IMR-90 (cell line): ENCODE measurements at regions not wholly inside any gene's neighbourhood (a gene's known extent, or its start where the extent isn't known, plus 50 kb on each side); places are given as distances from the start of the nearest gene placed in this dataset.

ENCODE experiments used
- ATAC-seq: fragments of 200-7000 bp; cut with Tn5 transposase; 2 replicates; pipeline ENCODE4 v1.9.1; 2020; ENCODE audit warnings: low read depth, mild to moderate bottlenecking, moderate library complexity
- BruUV-seq: library from RNA; stranded (reverse); fragments of 400-500 nt; replicated peaks from 2 replicates; lab custom pipeline; 2021; lab: Mats Ljungman, UMichigan
- CTCF ChIA-PET: fragments of 300-600 bp; formaldehyde crosslinking; extraction: SDS; loops from one replicate; lab custom pipeline; 2021; ENCODE audit warnings: antibody characterized with exemption; lab: Yijun Ruan, JAX
- POLR2A ChIA-PET: fragments of 300-600 bp; sonication (Branson Sonifier 250); formaldehyde crosslinking; loops from one replicate; lab custom pipeline; 2022; ENCODE audit warnings: antibody characterized with exemption; ENCODE audit not compliant: unreplicated experiment; lab: Charles Lee
- DNase-seq: peaks from one replicate; pipeline ENCODE4 v3.0.0; 2013
- H2AFZ ChIP-seq: replicated peaks from 2 replicates; pipeline ENCODE3; 2013; ENCODE audit warnings: low read length, mild to moderate bottlenecking; ENCODE audit not compliant: poor library complexity
- H2AK5ac ChIP-seq: 2 replicates; pipeline ENCODE4 v1.6.1; 2013; ENCODE audit warnings: low read depth, low read length, inconsistent platforms
- H2AK9ac ChIP-seq: replicated peaks from 2 replicates; pipeline ENCODE3; 2013; ENCODE audit warnings: mild to moderate bottlenecking, low read depth, low read length, moderate library complexity; ENCODE audit not compliant: poor library complexity
- H2BK120ac ChIP-seq: 2 replicates; pipeline ENCODE4 v1.6.1; 2013; ENCODE audit warnings: low read depth, low read length, inconsistent platforms
- H2BK15ac ChIP-seq: 3 replicates; pipeline ENCODE4 v1.6.1; 2013; ENCODE audit warnings: low read depth, low read length, inconsistent platforms
- H2BK20ac ChIP-seq: 2 replicates; pipeline ENCODE4 v1.6.1; 2013; ENCODE audit warnings: low read depth, mild to moderate bottlenecking, inconsistent platforms, low read length, moderate library complexity
- H2BK5ac ChIP-seq: 2 replicates; pipeline ENCODE4 v1.6.1; 2013; ENCODE audit warnings: mild to moderate bottlenecking, low read depth, low read length, inconsistent platforms; ENCODE audit not compliant: poor library complexity, severe bottlenecking
- H3K14ac ChIP-seq: replicated peaks from 2 replicates; pipeline ENCODE4 v1.6.1; 2013; ENCODE audit warnings: low read depth, low read length, inconsistent platforms
- H3K18ac ChIP-seq: 2 replicates; pipeline ENCODE4 v1.6.1; 2013; ENCODE audit warnings: low read depth, low read length, control low read depth
- H3K23ac ChIP-seq: 2 replicates; pipeline ENCODE4 v1.6.1; 2013; ENCODE audit warnings: low read depth, low read length, inconsistent platforms
- H3K27ac ChIP-seq: 2 replicates; pipeline ENCODE4 v1.5.1; 2013; ENCODE audit warnings: mild to moderate bottlenecking, control low read depth, low read length; ENCODE audit not compliant: insufficient read depth
- H3K27me3 ChIP-seq: 2 replicates; pipeline ENCODE4 v1.6.1; 2013; ENCODE audit warnings: low read length; ENCODE audit not compliant: control insufficient read depth, insufficient read depth
- H3K36me3 ChIP-seq: 2 replicates; pipeline ENCODE4 v1.6.1; 2013; ENCODE audit warnings: low read length, mixed read lengths; ENCODE audit not compliant: control insufficient read depth, insufficient read depth
- H3K4ac ChIP-seq: 2 replicates; pipeline ENCODE4 v1.6.1; 2013; ENCODE audit warnings: low read depth, low read length, inconsistent platforms
- H3K4me1 ChIP-seq: 2 replicates; pipeline ENCODE4 v1.6.1; 2013; ENCODE audit warnings: low read length, mixed read lengths; ENCODE audit not compliant: control insufficient read depth, insufficient read depth
- H3K4me2 ChIP-seq: 2 replicates; pipeline ENCODE4 v1.6.1; 2013; ENCODE audit warnings: low read depth, mild to moderate bottlenecking, control low read depth, low read length, moderate library complexity
- H3K4me3 ChIP-seq: 2 replicates; pipeline ENCODE4 v1.5.1; 2013; ENCODE audit warnings: low read depth, mild to moderate bottlenecking, control low read depth, low read length, moderate library complexity; ENCODE audit not compliant: insufficient read depth
- H3K56ac ChIP-seq: 2 replicates; pipeline ENCODE4 v1.6.1; 2013; ENCODE audit warnings: low read length, inconsistent platforms; ENCODE audit not compliant: insufficient read depth; ENCODE audit errors: extremely low read depth
- H3K79me1 ChIP-seq, 2 experiments: 2 replicates each; pipeline ENCODE4 v1.6.1; 2013; ENCODE audit warnings: low read length in 2 of 2, inconsistent platforms in 1 of 2, low read depth in 1 of 2
- H3K9ac ChIP-seq: 2 replicates; pipeline ENCODE4 v1.6.1; 2013; ENCODE audit warnings: low read depth, low read length, control low read depth
- H3K9me1 ChIP-seq: 2 replicates; pipeline ENCODE4 v1.6.1; 2013; ENCODE audit warnings: low read length, inconsistent platforms; ENCODE audit not compliant: insufficient read depth
- H3K9me3 ChIP-seq: 2 replicates; pipeline ENCODE4 v1.6.1; 2013; ENCODE audit warnings: low read length; ENCODE audit not compliant: control insufficient read depth, insufficient read depth
- H4K20me1 ChIP-seq: 2 replicates; pipeline ENCODE4 v1.6.1; 2013; ENCODE audit warnings: low read length, inconsistent platforms; ENCODE audit not compliant: insufficient read depth
- H4K5ac ChIP-seq: 2 replicates; pipeline ENCODE4 v1.6.1; 2013; ENCODE audit warnings: mild to moderate bottlenecking, low read depth, low read length, control low read depth
- H4K8ac ChIP-seq, 2 experiments: 2 replicates each; pipeline ENCODE4 v1.6.1; 2013; ENCODE audit warnings: low read depth in 2 of 2, low read length in 2 of 2, control low read depth in 1 of 2, inconsistent platforms in 1 of 2
- H4K91ac ChIP-seq: 2 replicates; pipeline ENCODE4 v1.6.1; 2013; ENCODE audit warnings: low read depth, low read length, inconsistent platforms; ENCODE audit not compliant: insufficient read depth
- CEBPB ChIP-seq: IDR thresholded peaks from 2 replicates; pipeline ENCODE4 v1.6.1; 2012; ENCODE audit warnings: low read depth, low read length, improper control_type of control experiment
- CHD1 ChIP-seq: IDR thresholded peaks from 2 replicates; pipeline ENCODE4 v1.6.1; 2012; ENCODE audit warnings: low read depth, low read length, improper control_type of control experiment
- CTCF ChIP-seq: conservative IDR thresholded peaks from 2 replicates; pipeline ENCODE4 v1.5.1; 2012; ENCODE audit warnings: mild to moderate bottlenecking, low read depth, low read length, improper control_type of control experiment
- MAFK ChIP-seq: IDR thresholded peaks from 2 replicates; pipeline ENCODE4 v1.6.1; 2012; ENCODE audit warnings: low read depth, low read length, improper control_type of control experiment
- MAZ ChIP-seq: IDR thresholded peaks from 2 replicates; pipeline ENCODE4 v1.6.1; 2012; ENCODE audit warnings: low read depth, mild to moderate bottlenecking, low read length, improper control_type of control experiment, moderate library complexity, borderline replicate concordance
- MXI1 ChIP-seq: IDR thresholded peaks from 2 replicates; pipeline ENCODE4 v1.6.1; 2012; ENCODE audit warnings: low read depth, mild to moderate bottlenecking, low read length, moderate library complexity, borderline replicate concordance
- NFE2L2 ChIP-seq: fragments of 150-350 bp; IDR thresholded peaks from 2 replicates; pipeline ENCODE4 v1.6.1; 2016; ENCODE audit warnings: low read depth, mild to moderate bottlenecking, low read length
- POLR2A ChIP-seq: IDR thresholded peaks from 2 replicates; pipeline ENCODE4 v1.6.1; 2012; ENCODE audit warnings: mild to moderate bottlenecking, low read depth, low read length
- RAD21 ChIP-seq: IDR thresholded peaks from 2 replicates; pipeline ENCODE4 v1.6.1; 2012; ENCODE audit warnings: low read length, improper control_type of control experiment
- RCOR1 ChIP-seq: IDR thresholded peaks from 2 replicates; pipeline ENCODE4 v1.6.1; 2012; ENCODE audit warnings: mild to moderate bottlenecking, low read length, improper control_type of control experiment; ENCODE audit not compliant: insufficient replicate concordance
- SMC3 ChIP-seq: fragments of 150-350 bp; IDR thresholded peaks from 2 replicates; pipeline ENCODE4 v1.6.1; 2016; ENCODE audit warnings: low read depth, mild to moderate bottlenecking, antibody characterized with exemption, low read length, moderate library complexity
- USF2 ChIP-seq: fragments of 150-350 bp; IDR thresholded peaks from 2 replicates; pipeline ENCODE4 v1.6.1; 2017; ENCODE audit warnings: mild to moderate bottlenecking, antibody characterized with exemption, low read length, low read depth
- WGBS, 2 experiments: methylation state at CpG; one replicate each; pipeline versions ENCODE4 v1.1.5 to v1.1.7; 2013; ENCODE audit warnings: missing lambda C conversion rate in 2 of 2; ENCODE audit not compliant: insufficient read length in 1 of 2; ENCODE audit errors: extremely low coverage in 2 of 2; 5-methylcytosine and 5-hydroxymethylcytosine counted together
- dilution Hi-C: fragments of 300-500 bp; cut with HindIII; formaldehyde crosslinking; loops from one replicate; pipeline ENCODE4 v1.14.3; 2018; ENCODE audit warnings: low sequenced_read_pairs; ENCODE audit not compliant: unreplicated experiment
- in situ Hi-C: fragments of 300-500 bp; cut with MboI; formaldehyde crosslinking; loops from 3 replicates; pipeline ENCODE4 v1.14.3; 2019; ENCODE audit warnings: low sequenced_read_pairs, inconsistent platforms, mixed read lengths
- intact Hi-C: fragments of 100-400 bp; cut with micrococcal nuclease; formaldehyde crosslinking; loops from 2 replicates; pipeline ENCODE4 v1.10.0; 2022

GRCh38 chr1:63148825-63149645, 173.3 kb upstream of the FOXD3 start:
- no peak overlapping the region for H3K27ac ChIP-seq
- H3K18ac ChIP-seq: no peak overlapping the region
- no CpG with 5 or more reads among the region's 3 CpGs for WGBS, 2 experiments
- intact Hi-C loops (loop anchor here (1.0 kb wide), 1 partner anchor 308 kb away; no protein-coding TSS in a partner anchor), dilution Hi-C loops (no loop called here), in situ Hi-C loops (no loop called here)
- no peaks in the 10 kb centered on the region for H3K9me1 ChIP-seq
- H4K91ac ChIP-seq: no peak overlapping the region
- no peak overlapping the region for H3K9ac ChIP-seq
- H3K79me1 ChIP-seq: no peaks in the 10 kb centered on the region
- no peaks in the 10 kb centered on the region for H3K9me3 ChIP-seq
- H3K4me3 ChIP-seq: no peak overlapping the region
- ChIA-PET CTCF (interaction anchor here (0.6 to 1.9 kb wide), 9 partner anchors 10 to 307 kb away, joined by 3 to 12 read pairs (median 3); no protein-coding TSS in a partner anchor), POLR2A (no interaction called here)
- ATAC-seq (peak; percentile 71), DNase-seq (peak; percentile 31)
- no TSS peak for BruUV-seq
- H3K4me2 ChIP-seq: no peak overlapping the region
- no peak overlapping the region for H2BK5ac ChIP-seq
- no peak overlapping the region for H3K56ac ChIP-seq
- H4K20me1 ChIP-seq: no peaks in the 10 kb centered on the region
- H2AFZ ChIP-seq: no peak overlapping the region
- H2AK5ac ChIP-seq: no peak overlapping the region
- no peak overlapping the region for H3K23ac ChIP-seq
- H2BK15ac ChIP-seq: no peak overlapping the region
- no peak overlapping the region for H4K8ac ChIP-seq
- H2AK9ac ChIP-seq: no peak overlapping the region
- TF ChIP-seq USF2 (no peak), MAZ (no peak), RAD21 (peak; percentile 58), CTCF (peak; percentile 61), CEBPB (no peak), MAFK (no peak), SMC3 (peak; percentile 43), MXI1 (no peak), RCOR1 (no peak), CHD1 (no peak), POLR2A (no peak), NFE2L2 (no peak)
- H4K5ac ChIP-seq: no peak overlapping the region
- H3K14ac ChIP-seq: no peak overlapping the region
- no peaks in the 10 kb centered on the region for H3K36me3 ChIP-seq
- H3K4ac ChIP-seq: no peak overlapping the region
- H3K4me1 ChIP-seq: no peaks in the 10 kb centered on the region
- H2BK120ac ChIP-seq: no peak overlapping the region
- H3K27me3 ChIP-seq: no peaks in the 10 kb centered on the region
- no peak overlapping the region for H2BK20ac ChIP-seq
